ENCODE measurements at regions not wholly inside any gene's neighbourhood (a gene's known extent, or its start where the extent isn't known, plus 50 kb on each side); places are given as distances from the start of the nearest gene placed in this dataset.
"Not testable (repeated sequence)": the region's sequence is repeated elsewhere in the genome, so short reads cannot be mapped to it uniquely, and the experiment has no call there.

DNA sequence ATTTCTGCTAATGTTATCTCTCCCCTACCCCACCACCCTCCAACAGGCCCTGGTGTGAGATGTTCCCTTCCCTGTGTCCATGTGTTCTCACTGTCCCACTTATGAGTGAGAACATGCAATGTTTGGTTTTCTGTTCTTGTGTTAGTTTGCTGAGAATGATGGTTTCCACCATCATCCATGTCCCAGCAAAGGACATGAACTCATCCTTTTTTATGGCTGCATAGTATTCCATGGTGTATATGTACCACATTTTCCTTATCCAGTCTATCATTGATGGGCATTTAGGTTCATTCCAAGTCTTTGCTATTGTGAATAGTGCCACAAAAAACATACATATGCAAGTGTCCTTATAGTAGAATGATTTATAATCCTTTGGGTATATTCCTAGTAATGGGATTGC is 104.5 kb downstream of the ZNF33B start:
- H3K27ac ChIP-seq, H3K4me3 ChIP-seq: not testable (repeated sequence)

DNA sequence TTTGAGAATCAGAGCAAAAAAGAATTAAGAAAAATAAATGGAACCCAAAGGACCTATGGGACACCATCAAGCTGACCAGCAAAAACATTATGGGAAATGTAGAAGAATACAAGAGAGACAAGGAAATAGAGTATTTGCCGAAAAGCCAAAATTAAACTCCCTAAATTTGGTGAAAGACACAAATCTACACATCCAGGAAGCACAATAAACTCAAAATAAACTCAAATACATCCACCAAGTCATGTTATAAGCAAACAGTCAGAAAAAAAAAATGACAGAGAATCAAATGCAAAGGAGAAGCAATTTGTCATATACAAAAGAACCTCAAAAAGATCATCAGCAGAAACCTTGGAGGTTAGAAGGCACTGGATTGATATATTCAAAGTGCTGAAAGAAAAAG is 105.4 kb downstream of the ZNF33B start:
- Histone ChIP-seq H3K27ac (no peak overlapping the region), H3K4me3 (no peak overlapping the region)

DNA sequence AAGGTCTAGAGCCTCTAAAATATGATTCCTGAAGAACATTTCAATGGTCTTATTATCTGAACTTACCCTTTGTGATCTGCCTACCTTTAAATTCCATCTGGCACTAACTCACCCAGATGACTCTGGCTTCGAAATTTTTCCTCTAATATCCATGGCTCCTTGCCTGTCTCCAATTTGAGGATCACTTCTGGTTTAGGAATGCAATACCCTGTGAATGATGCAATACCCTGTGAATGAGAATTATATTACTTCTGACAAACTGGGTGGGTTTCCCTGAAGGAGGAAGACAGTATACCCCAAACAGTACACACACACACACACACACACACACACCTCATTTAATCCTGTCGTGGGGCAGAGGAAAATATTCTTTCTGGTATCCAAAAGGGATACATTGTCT is 115.3 kb downstream of the ZNF33B start:
- no peak overlapping the region for H3K4me3 ChIP-seq

DNA sequence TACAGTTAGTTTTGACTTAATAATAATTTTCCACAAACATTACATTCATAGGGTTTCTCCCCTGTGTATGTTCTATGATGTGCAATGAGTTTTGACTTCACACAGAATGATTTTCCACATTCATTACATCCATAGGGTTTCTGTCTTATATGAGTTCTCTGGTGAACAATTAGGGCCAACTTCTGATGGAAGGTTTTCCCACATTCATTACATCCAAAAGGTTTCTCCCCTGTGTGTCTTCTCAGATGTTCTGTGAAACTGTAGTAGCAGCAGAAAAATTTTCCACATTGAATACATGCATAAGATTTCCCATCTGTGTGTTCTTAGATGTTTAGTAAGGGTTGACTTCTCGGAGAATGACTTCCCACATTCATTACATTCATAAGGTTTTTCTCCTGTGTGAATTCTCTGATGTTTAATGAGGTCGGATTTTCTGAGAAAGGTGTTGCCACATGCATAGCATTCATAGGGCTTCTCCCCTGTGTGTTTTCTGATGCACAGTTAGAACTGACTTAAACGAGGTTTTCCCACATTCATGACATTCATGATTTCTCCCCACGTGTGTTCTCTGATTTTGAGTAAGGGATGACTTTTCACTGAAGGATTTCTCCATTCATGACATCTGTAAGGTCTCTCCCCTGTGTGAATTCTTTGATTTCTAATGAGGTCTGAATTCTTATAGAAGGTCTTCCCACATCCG is 118.5 kb downstream of the ZNF33B start:
- no peak overlapping the region for H3K4me3 ChIP-seq
- no peak overlapping the region for H3K27ac ChIP-seq

More for the DNA sequence above, 115.3 kb downstream of the ZNF33B start:
- no peak overlapping the region for H3K27ac ChIP-seq

GRCh38 chr10:42519079-42519478 is 119.3 kb downstream of the ZNF33B start:
- Histone ChIP-seq H3K4me3 (no peak overlapping the region), H3K27ac (no peak overlapping the region)

DNA sequence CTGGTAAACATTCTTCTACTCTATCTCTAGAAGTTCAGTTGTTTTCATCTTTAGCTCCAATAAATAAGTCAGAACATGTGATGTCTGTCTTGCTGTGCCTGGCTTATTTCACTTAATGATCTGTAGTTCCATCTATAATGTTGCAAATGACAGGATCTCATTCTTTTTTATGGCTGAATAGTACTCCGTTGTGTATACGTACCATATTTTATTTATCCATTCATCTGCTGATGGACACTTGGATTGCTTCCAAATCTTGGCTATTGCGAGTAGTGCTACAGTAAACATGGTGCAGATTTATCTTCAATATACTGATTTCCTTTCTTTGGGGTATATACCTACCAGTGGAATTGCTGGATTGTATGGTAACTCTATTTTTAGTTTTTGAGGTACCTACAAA is 124.4 kb downstream of the ZNF33B start:
- Histone ChIP-seq H3K27ac (no peak overlapping the region), H3K4me3 (no peak overlapping the region)

DNA sequence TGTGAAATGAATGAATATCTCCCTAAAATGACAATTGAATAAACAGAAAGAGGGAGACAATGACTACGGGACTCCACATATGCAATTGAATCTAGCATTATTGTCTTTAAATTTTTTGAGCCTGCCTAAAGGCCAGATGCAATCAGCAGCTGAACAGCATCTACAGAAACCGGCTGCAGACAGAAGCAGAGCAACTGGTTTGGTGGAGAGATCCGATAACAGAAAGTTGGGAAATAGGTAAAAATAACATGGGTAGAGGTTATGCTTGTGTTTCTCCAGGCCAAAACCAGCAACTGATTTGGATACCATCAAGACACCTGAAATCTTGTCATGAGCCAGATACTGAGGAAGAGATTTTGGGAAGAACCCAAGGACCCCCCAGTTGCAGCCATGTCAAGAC is 146.6 kb downstream of the ZNF33B start:
- Histone ChIP-seq H3K4me3 (no peak overlapping the region), H3K27ac (no peak overlapping the region)

DNA sequence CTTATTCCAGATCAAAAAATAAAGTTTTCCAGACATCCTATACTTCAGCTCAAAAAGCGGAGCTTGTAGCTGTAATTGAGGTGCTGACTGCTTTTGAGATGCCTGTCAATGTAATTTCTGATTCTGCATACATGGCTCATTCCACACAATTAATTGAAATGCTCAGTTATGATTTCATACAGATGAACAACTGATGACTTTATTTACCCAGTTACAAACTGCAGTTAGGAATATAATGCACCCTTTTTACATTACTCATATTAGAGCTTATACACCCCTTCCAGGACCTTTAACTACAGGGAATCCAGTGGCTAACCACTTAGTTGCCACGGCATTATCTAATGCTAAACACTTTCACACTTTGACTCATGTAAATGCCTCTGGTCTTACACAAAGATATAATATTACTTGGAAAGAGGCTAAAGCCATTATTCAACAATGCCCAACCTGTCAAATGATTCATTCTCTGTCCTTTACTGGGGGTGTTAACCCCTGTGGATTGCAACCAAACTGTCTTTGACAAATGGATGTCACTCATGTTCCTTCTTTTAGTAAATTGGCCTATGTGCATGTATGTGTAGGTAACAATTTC is 147.3 kb downstream of the ZNF33B start:
- Histone ChIP-seq H3K27ac (no peak overlapping the region), H3K4me3 (no peak overlapping the region)

DNA sequence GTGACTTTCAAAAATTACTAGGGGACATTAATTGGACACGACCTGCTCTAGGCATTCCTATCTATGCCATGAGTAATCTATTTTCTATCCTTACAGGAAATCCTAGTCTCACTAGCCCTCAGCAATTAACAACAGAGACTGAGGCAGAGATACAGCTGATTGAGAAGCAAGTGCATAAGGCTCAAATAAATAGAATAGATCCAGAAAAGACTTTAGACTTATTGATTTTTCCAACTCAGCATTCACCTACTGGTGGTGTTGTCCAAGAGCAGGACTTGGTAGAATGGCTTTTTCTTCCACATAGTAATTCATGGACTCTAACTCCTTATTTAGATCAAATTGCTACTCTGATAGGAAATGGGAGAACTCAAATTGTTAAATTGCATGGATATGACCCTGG is 148.0 kb downstream of the ZNF33B start:
- H3K27ac ChIP-seq, result no peak overlapping the region
- H3K4me3 ChIP-seq, result no peak overlapping the region

- Histone ChIP-seq H3K27ac (no peak overlapping the region), H3K4me3 (no peak overlapping the region)
Observed at GRCh38 chr10:42488416-42488815, 150.0 kb downstream of the ZNF33B start.

DNA sequence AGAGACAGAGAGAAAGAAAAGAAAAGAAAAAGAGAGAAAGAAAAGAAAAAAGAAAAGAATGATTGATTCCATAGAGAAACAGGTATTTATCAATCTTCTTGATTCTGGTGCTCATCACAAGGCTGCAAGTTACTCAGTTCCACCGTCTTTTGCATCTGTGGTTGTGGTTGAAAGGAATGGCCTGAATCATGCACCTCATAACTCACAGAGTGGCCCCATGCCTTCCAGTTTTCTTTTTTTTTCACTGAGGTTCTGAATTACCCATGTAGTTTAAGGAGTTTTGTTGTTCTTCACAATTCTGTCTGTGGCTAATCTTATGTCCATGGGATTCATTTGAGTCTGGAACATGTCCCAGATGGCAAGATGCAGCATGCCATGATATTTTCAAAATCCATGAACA is 156.0 kb downstream of the ZNF33B start:
- Histone ChIP-seq H3K27ac (no peak overlapping the region), H3K4me3 (no peak overlapping the region)

DNA sequence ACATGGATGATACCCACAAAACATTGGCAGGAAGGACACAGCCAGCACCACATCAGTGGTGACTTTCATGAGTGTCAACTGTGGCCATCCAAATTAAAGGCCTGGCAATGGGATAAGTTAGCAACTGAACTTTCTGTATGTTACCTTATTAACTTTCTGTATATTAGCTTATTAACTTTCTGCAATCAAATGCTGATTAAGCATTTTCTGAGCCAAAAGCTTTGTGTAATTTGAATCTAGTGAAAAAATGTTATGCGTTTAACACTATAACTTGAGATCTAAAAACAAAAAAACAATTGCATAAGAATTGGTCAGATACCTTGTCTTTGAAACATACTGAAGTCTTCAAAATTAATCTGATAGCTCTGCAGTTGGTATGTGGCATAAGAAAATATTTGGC is 159.3 kb downstream of the ZNF33B start:
- no peak overlapping the region for H3K27ac ChIP-seq
- no peak overlapping the region for H3K4me3 ChIP-seq

- Histone ChIP-seq H3K4me3 (no peak overlapping the region), H3K27ac (no peak overlapping the region)
Observed at GRCh38 chr10:42477170-42477569, 161.2 kb downstream of the ZNF33B start.

- H3K27ac ChIP-seq, result peak overlapping the region in 3 of 21 experiments; percentile 8 to 52 (median 13)
- H3K4me3 ChIP-seq, result peak overlapping the region in 6 of 7 experiments; percentile 6 to 33 (median 16)
Observed at GRCh38 chr10:42476101-42476500, 162.3 kb downstream of the ZNF33B start.

DNA sequence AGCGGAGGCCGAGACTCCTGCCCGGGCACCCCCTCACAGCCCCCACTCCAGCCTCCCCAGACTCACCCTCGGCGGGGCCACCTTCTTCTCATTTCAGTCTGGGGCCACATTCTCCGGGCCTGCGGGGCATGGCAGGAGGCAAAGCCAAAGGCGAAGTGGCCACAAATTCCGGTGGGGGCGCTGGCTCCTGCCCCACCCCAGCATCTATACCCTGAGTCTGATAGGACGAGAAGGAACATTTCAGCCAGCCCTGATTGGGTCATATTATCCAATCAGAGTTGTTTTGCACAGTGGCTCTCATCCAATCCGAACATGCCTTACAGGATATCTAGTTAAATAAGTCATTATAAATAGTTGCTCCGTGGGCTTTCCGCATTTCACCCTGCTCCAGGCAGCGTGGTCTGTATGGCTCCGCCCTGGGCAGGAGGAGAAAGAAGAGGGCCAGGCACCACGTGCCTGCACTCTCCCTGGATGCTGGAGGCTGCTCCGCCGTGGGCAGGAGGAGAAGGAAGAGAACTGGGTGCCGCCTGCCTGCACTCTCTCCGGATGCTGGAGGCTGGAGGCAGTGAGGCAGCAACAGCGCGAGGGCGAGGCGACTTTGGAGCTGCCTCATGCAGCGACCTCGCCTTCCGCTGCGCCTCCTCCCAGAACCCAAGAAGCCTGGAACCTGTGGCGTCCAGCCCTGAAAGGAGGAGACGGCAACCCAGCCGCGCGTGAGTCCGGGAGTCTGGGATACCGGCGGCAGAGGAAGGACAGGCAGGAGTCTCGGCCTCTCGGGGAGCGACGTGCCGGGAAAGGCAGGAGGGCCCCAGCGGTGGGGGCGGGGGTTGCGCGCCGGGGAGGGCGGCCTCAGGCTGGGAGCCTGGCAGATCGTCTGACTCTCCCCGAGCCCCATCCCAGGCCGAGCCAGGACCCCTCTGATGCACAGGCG is 162.9 kb downstream of the ZNF33B start:
- Histone ChIP-seq H3K4me3 (peak overlapping the region in 6 of 7 experiments; percentile 6 to 33 (median 16)), H3K27ac (peak overlapping the region in 3 of 21 experiments; percentile 8 to 52 (median 13))

GRCh38 chr10:42454313-42454712 is 184.1 kb downstream of the ZNF33B start:
- no peak overlapping the region for H3K27ac ChIP-seq
- H3K4me3 ChIP-seq, result no peak overlapping the region

- H3K4me3 ChIP-seq, result no peak overlapping the region
- no peak overlapping the region for H3K27ac ChIP-seq
Observed at GRCh38 chr10:42431095-42431494, 207.3 kb downstream of the ZNF33B start.

GRCh38 chr10:42428534-42428933 is 209.8 kb downstream of the ZNF33B start:
- Histone ChIP-seq H3K4me3 (no peak overlapping the region), H3K27ac (no peak overlapping the region)

DNA sequence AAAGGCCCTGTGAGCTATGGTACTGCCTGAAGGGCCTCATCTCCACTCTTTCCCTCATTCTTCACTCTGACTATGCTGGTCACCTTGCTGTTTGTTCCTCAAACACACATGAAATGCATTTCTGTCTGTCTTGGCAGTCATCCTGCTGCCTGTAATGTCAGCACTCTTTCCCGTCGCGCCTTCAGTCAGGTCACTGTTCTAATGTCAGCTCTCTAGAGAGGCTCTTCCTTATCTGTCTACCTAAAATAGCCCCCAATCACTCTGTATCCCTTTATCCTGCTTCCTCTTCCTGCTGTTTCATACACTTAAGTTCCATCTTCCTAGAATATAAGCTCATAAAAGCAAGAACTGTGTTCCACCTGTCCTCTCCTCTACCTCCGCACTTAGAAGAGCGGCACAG is 215.5 kb downstream of the ZNF33B start:
- H3K4me3 ChIP-seq, result no peak overlapping the region

DNA sequence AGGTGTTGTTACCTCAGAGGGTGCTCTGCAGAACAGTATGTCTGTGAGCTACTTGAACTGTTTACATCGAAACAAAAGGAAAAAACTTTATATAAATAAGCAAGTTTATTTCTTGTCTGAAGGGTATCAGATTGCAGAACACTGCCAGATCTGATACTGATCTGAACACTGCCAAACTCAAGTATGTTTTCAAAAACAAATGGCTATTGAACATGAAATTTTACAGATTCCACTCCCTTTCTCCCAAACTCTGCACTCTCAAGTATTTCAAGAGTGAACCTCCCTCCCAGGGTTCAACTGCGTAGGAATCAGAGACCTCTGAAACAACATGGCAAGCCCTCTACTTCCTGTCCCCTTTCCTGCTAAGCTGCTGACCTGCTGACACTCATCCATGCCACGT is 216.6 kb downstream of the ZNF33B start:
- H3K27ac ChIP-seq, result no peak overlapping the region
- no peak overlapping the region for H3K4me3 ChIP-seq

More for the DNA sequence above, 215.5 kb downstream of the ZNF33B start:
- H3K27ac ChIP-seq, result no peak overlapping the region

- Histone ChIP-seq H3K27ac (no peak overlapping the region), H3K4me3 (no peak overlapping the region)
Observed at GRCh38 chr10:42419789-42420188, 218.6 kb downstream of the ZNF33B start.

Measured in skin epidermis (tissue), 12 donors.